HG03558 (cell line): ENCODE measurements at regions not wholly inside any gene's neighbourhood (a gene's known extent, or its start where the extent isn't known, plus 50 kb on each side); places are given as distances from the start of the nearest gene placed in this dataset.
"Not testable (repeated sequence)": the region's sequence is repeated elsewhere in the genome, so short reads cannot be mapped to it uniquely, and the experiment has no call there.

Experiments
- ATAC-seq: cut with Tn5 transposase; IDR thresholded peaks from one replicate; pipeline ENCODE4 v1.9.1; 2021; ENCODE audit warnings: moderate number of reproducible peaks; ENCODE audit not compliant: unreplicated experiment; ENCODE audit errors: extremely low read depth

GRCh38 chr5:117788596-117788995 is 1199.8 kb downstream of the DTWD2 start:
- ATAC-seq, result no peak

GRCh38 chr5:117779171-117779570 is 1204.5 kb upstream of the SEMA6A start:
- ATAC-seq, result no peak

GRCh38 chr5:117776977-117777376 is 1202.4 kb upstream of the SEMA6A start:
- ATAC-seq, result no peak

- ATAC-seq, result no peak
Measured at GRCh38 chr5:117769877-117770276, 1195.3 kb upstream of the SEMA6A start.

GRCh38 chr5:117763271-117763670 is 1188.6 kb upstream of the SEMA6A start:
- ATAC-seq, result no peak

- ATAC-seq, result no peak
Measured at GRCh38 chr5:117761186-117761585, 1186.6 kb upstream of the SEMA6A start.

GRCh38 chr5:117759849-117760499 is 1185.4 kb upstream of the SEMA6A start:
- no peak for ATAC-seq

- ATAC-seq, result no peak
Measured at GRCh38 chr5:117752403-117752802, 1177.8 kb upstream of the SEMA6A start.

- no peak for ATAC-seq
Measured at GRCh38 chr5:117748336-117748735, 1173.7 kb upstream of the SEMA6A start.

- no peak for ATAC-seq
Measured at GRCh38 chr5:117743337-117743736, 1168.7 kb upstream of the SEMA6A start.

- no peak for ATAC-seq
Measured at GRCh38 chr5:117741655-117742206, 1167.1 kb upstream of the SEMA6A start.

- ATAC-seq, result no peak
Measured at GRCh38 chr5:117740268-117740667, 1165.6 kb upstream of the SEMA6A start.

GRCh38 chr5:117738571-117738970 is 1163.9 kb upstream of the SEMA6A start:
- no peak for ATAC-seq

- no peak for ATAC-seq
Measured at GRCh38 chr5:117736698-117737097, 1162.1 kb upstream of the SEMA6A start.

- ATAC-seq, result no peak
Measured at GRCh38 chr5:117734056-117734455, 1159.4 kb upstream of the SEMA6A start.

GRCh38 chr5:117733051-117733450 is 1158.4 kb upstream of the SEMA6A start:
- no peak for ATAC-seq

GRCh38 chr5:117732264-117732663 is 1157.6 kb upstream of the SEMA6A start:
- no peak for ATAC-seq

- ATAC-seq, result no peak
Measured at GRCh38 chr5:117731446-117731845, 1156.8 kb upstream of the SEMA6A start.

- ATAC-seq, result not testable (repeated sequence)
Measured at GRCh38 chr5:117720784-117721183, 1146.2 kb upstream of the SEMA6A start.

GRCh38 chr5:117719413-117719812 is 1144.8 kb upstream of the SEMA6A start:
- no peak for ATAC-seq

GRCh38 chr5:117713585-117714198 is 1139.1 kb upstream of the SEMA6A start:
- ATAC-seq, result no peak

GRCh38 chr5:117701062-117701461 is 1126.4 kb upstream of the SEMA6A start:
- ATAC-seq, result no peak
